H1 (cell line): ENCODE measurements at regions not wholly inside any gene's neighbourhood (a gene's known extent, or its start where the extent isn't known, plus 50 kb on each side); places are given as distances from the start of the nearest gene placed in this dataset.

ENCODE experiments used
- CTCF ChIA-PET: fragments of 300-600 bp; sonication (Branson Sonifier 250); formaldehyde crosslinking; loops from one replicate; lab custom pipeline; 2021; ENCODE audit not compliant: partially characterized antibody; lab: Charles Lee
- POLR2A ChIA-PET: fragments of 300-600 bp; sonication (Branson Sonifier 250); formaldehyde crosslinking; loops from one replicate; lab custom pipeline; 2021; ENCODE audit warnings: inconsistent platforms; ENCODE audit not compliant: partially characterized antibody; lab: Charles Lee
- DNase-seq, 2 experiments: peaks; one replicate each; pipeline versions ENCODE4 v3.0.0 to v3.0.0-alpha.2; 2010 to 2022; ENCODE audit warnings: low spot score in 2 of 2, low read depth in 1 of 2, mixed read lengths in 1 of 2
- FAIRE-seq: peaks from 2 replicates; lab custom pipeline; 2011; peaks lifted over from hg19 to GRCh38; lab: Jason Lieb, UNC
- H2AFZ ChIP-seq: 2 replicates; pipeline ENCODE4 v1.8.1; 2012; ENCODE audit warnings: low read length, inconsistent platforms
- H2AK5ac ChIP-seq: 2 replicates; pipeline ENCODE4 v1.6.1; 2013; ENCODE audit warnings: low read depth, low read length
- H2BK120ac ChIP-seq: replicated peaks from 2 replicates; pipeline ENCODE3; 2013; ENCODE audit warnings: low read depth, low read length, inconsistent platforms
- H2BK12ac ChIP-seq: 2 replicates; pipeline ENCODE4 v1.6.1; 2013; ENCODE audit warnings: low read depth, low read length
- H2BK15ac ChIP-seq: 2 replicates; pipeline ENCODE4 v1.6.1; 2013; ENCODE audit warnings: low read length
- H2BK20ac ChIP-seq: 2 replicates; pipeline ENCODE4 v1.6.1; 2013; ENCODE audit warnings: low read length
- H2BK5ac ChIP-seq: 2 replicates; pipeline ENCODE4 v1.6.1; 2013; ENCODE audit warnings: low read depth, low read length
- H3K14ac ChIP-seq: 2 replicates; pipeline ENCODE4 v1.6.1; 2013; ENCODE audit warnings: inconsistent platforms; ENCODE audit not compliant: insufficient read length
- H3K18ac ChIP-seq: 2 replicates; pipeline ENCODE4 v1.6.1; 2013; ENCODE audit warnings: low read length; ENCODE audit errors: extremely low read depth
- H3K23ac ChIP-seq: 2 replicates; pipeline ENCODE4 v1.6.1; 2013; ENCODE audit warnings: inconsistent platforms; ENCODE audit not compliant: insufficient read length
- H3K23me2 ChIP-seq: 2 replicates; pipeline ENCODE4 v1.6.1; 2013; ENCODE audit warnings: low read depth, low read length
- H3K27ac ChIP-seq: 2 replicates; pipeline ENCODE4 v1.6.1; 2011; ENCODE audit warnings: low read depth, low read length, inconsistent platforms
- H3K27me3 ChIP-seq, 4 experiments: replicated peaks in 1 of 4; 1 replicate in 1 of 4; 2 replicates in 3 of 4; pipeline versions ENCODE4 v1.6.1 to v1.8.1; 2011 to 2013; ENCODE audit warnings: low read length in 3 of 4, mild to moderate bottlenecking in 3 of 4, inconsistent platforms in 2 of 4, mixed read lengths in 2 of 4, moderate library complexity in 1 of 4; ENCODE audit not compliant: control insufficient read depth in 3 of 4, insufficient read depth in 3 of 4; ENCODE audit errors: extremely low read depth in 1 of 4
- H3K36me3 ChIP-seq, 4 experiments: 2 replicates each; pipeline versions ENCODE4 v1.6.1 to v1.8.1; 2011 to 2013; ENCODE audit warnings: mild to moderate bottlenecking in 4 of 4, low read length in 3 of 4, moderate library complexity in 2 of 4, control low read depth in 1 of 4, inconsistent platforms in 1 of 4; ENCODE audit not compliant: insufficient read depth in 4 of 4, control insufficient read depth in 2 of 4
- H3K4ac ChIP-seq: replicated peaks from 2 replicates; pipeline ENCODE3; 2013; ENCODE audit warnings: low read length, low read depth, mixed read lengths, inconsistent platforms; ENCODE audit not compliant: insufficient read length
- H3K4me1 ChIP-seq, 4 experiments: replicated peaks in 1 of 4; 1 replicate in 1 of 4; 2 replicates in 3 of 4; pipeline versions ENCODE4 v1.6.1 to v1.8.1; 2011 to 2013; ENCODE audit warnings: low read length in 3 of 4, inconsistent platforms in 2 of 4, mixed read lengths in 1 of 4; ENCODE audit not compliant: insufficient read depth in 4 of 4, control insufficient read depth in 3 of 4
- H3K4me2 ChIP-seq, 2 experiments: 2 replicates each; pipeline versions ENCODE4 v1.6.1 to v1.8.1; 2011 to 2013; ENCODE audit warnings: low read depth in 2 of 2, low read length in 2 of 2, control low read depth in 1 of 2, inconsistent platforms in 1 of 2, mild to moderate bottlenecking in 1 of 2; ENCODE audit not compliant: insufficient read depth in 1 of 2
- H3K4me3 ChIP-seq, 4 experiments: fragments of 200-600, 300-600 bp in 1 of 4; sonication (generic), shearing (Covaris generic), sonication (Bioruptor Twin) in 1 of 4; 2 replicates each; pipeline versions ENCODE4 v1.5.1 to v1.8.1; 2011 to 2016; ENCODE audit warnings: low read length in 4 of 4, low read depth in 3 of 4, control low read depth in 2 of 4, inconsistent platforms in 2 of 4, mild to moderate bottlenecking in 2 of 4, mixed read lengths in 1 of 4, moderate library complexity in 1 of 4; ENCODE audit not compliant: insufficient read depth in 2 of 4; ENCODE audit errors: extremely low read depth in 1 of 4
- H3K56ac ChIP-seq: replicated peaks from 2 replicates; pipeline ENCODE3; 2013; ENCODE audit warnings: low read depth, mild to moderate bottlenecking, mixed read lengths, low read length, inconsistent platforms; ENCODE audit not compliant: insufficient read length
- H3K79me1 ChIP-seq: 2 replicates; pipeline ENCODE4 v1.6.1; 2013; ENCODE audit warnings: low read depth, low read length, control low read depth
- H3K79me2 ChIP-seq, 2 experiments: 2 replicates each; pipeline versions ENCODE4 v1.6.1 to v1.8.1; 2012 to 2013; ENCODE audit warnings: low read length in 2 of 2, mild to moderate bottlenecking in 2 of 2, inconsistent platforms in 1 of 2; ENCODE audit not compliant: insufficient read depth in 2 of 2, control insufficient read depth in 1 of 2
- H3K9ac ChIP-seq, 4 experiments: replicated peaks in 1 of 4; 1 replicate in 1 of 4; 2 replicates in 3 of 4; pipeline versions ENCODE4 v1.6.1 to v1.8.1; 2011 to 2013; ENCODE audit warnings: low read depth in 3 of 4, low read length in 3 of 4, control low read depth in 2 of 4, mild to moderate bottlenecking in 2 of 4, moderate library complexity in 2 of 4, inconsistent platforms in 1 of 4; ENCODE audit errors: extremely low read depth in 1 of 4
- H3K9me3 ChIP-seq, 2 experiments: 2 replicates each; pipeline versions ENCODE4 v1.6.1 to v1.8.1; 2012 to 2013; ENCODE audit warnings: mild to moderate bottlenecking in 2 of 2, moderate library complexity in 2 of 2, control low read depth in 1 of 2, inconsistent platforms in 1 of 2, low read depth in 1 of 2, low read length in 1 of 2, mixed read lengths in 1 of 2; ENCODE audit not compliant: insufficient read depth in 2 of 2
- H4K20me1 ChIP-seq, 2 experiments: replicated peaks in 1 of 2; 2 replicates each; pipeline versions ENCODE3 to v1.8.1; 2011 to 2013; ENCODE audit warnings: inconsistent platforms in 2 of 2, low read length in 2 of 2, mild to moderate bottlenecking in 1 of 2; ENCODE audit not compliant: insufficient read depth in 2 of 2, control insufficient read depth in 1 of 2
- H4K5ac ChIP-seq: 2 replicates; pipeline ENCODE4 v1.6.1; 2013; ENCODE audit warnings: low read length, low read depth, mixed read lengths, inconsistent platforms; ENCODE audit not compliant: insufficient read length
- H4K8ac ChIP-seq: 2 replicates; pipeline ENCODE4 v1.8.0; 2013; ENCODE audit warnings: mild to moderate bottlenecking, moderate library complexity, low read length, inconsistent platforms; ENCODE audit not compliant: insufficient read depth; ENCODE audit errors: extremely low read depth
- H4K91ac ChIP-seq: replicated peaks from 2 replicates; pipeline ENCODE3; 2013; ENCODE audit warnings: low read length, mixed read lengths, inconsistent platforms; ENCODE audit not compliant: insufficient read length
- CHD2 ChIP-seq: IDR thresholded peaks from 2 replicates; pipeline ENCODE4 v1.6.1; 2012; ENCODE audit warnings: low read length, improper control_type of control experiment
- POLR2A ChIP-seq, 2 experiments: IDR thresholded peaks; 1 replicate in 1 of 2; 2 replicates in 1 of 2; pipeline ENCODE4 v1.6.1; 2011; ENCODE audit warnings: low read depth in 2 of 2, low read length in 2 of 2, mild to moderate bottlenecking in 2 of 2; ENCODE audit errors: control extremely low read depth in 1 of 2
- POLR2AphosphoS5 ChIP-seq: IDR thresholded peaks from 2 replicates; pipeline ENCODE4 v1.6.1; 2011; ENCODE audit warnings: low read depth, low read length
- RXRA ChIP-seq: IDR thresholded peaks from 2 replicates; pipeline ENCODE4 v1.6.1; 2011; ENCODE audit warnings: low read depth, mild to moderate bottlenecking, low read length, moderate library complexity; ENCODE audit not compliant: insufficient read depth
- SIRT6 ChIP-seq: IDR thresholded peaks from one replicate; pipeline ENCODE4 v1.7.1; 2012; ENCODE audit warnings: low read length, inconsistent platforms
- SP4 ChIP-seq: IDR thresholded peaks from 2 replicates; pipeline ENCODE4 v1.6.1; 2012; ENCODE audit warnings: low read length, inconsistent platforms
- TBP ChIP-seq: IDR thresholded peaks from 2 replicates; pipeline ENCODE4 v1.6.1; 2011; ENCODE audit warnings: low read depth, low read length, improper control_type of control experiment
- WGBS, 2 experiments: shearing (Covaris generic) in 1 of 2; methylation state at CpG; one replicate each; pipeline versions ENCODE4 v1.1.6 to v1.1.7; 2013 to 2015; ENCODE audit warnings: low lambda C conversion rate in 2 of 2, mixed read lengths in 2 of 2, inconsistent platforms in 1 of 2, low coverage in 1 of 2, missing lambda C conversion rate in 1 of 2; ENCODE audit not compliant: insufficient replicate concordance in 2 of 2, insufficient coverage in 1 of 2, insufficient read length in 1 of 2; ENCODE audit errors: extremely low coverage in 1 of 2, missing lambda C conversion rate in 1 of 2; 5-methylcytosine and 5-hydroxymethylcytosine counted together
- TF ChIP-seq, protein P1 (sequence below): IDR thresholded peaks from 2 replicates; pipeline ENCODE4 v1.6.1; 2012; ENCODE audit warnings: inconsistent platforms
- TF ChIP-seq, protein P2 (sequence below), 3 experiments: IDR thresholded peaks; 1 replicate in 2 of 3; 2 replicates in 1 of 3; pipeline versions ENCODE4 v1.5.1 to v1.6.1; 2011; ENCODE audit warnings: low read length in 3 of 3, mild to moderate bottlenecking in 3 of 3, inconsistent platforms in 2 of 3, low read depth in 1 of 3, moderate library complexity in 1 of 3; ENCODE audit not compliant: insufficient read depth in 1 of 3; ENCODE audit errors: control extremely low read depth in 1 of 3

GRCh38 chr1:14308460-14308859, 290.0 kb upstream of the KAZN start:
- H3K79me1 ChIP-seq, result no peaks in the 10 kb centered on the region
- no peak overlapping the region for H2BK120ac ChIP-seq
- no peaks in the 10 kb centered on the region for H3K27me3 ChIP-seq
- no peaks in the 10 kb centered on the region for H4K20me1 ChIP-seq
- no peaks in the 10 kb centered on the region for H3K36me3 ChIP-seq
- H2AK5ac ChIP-seq, result no peak overlapping the region
- no peak overlapping the region for H3K27ac ChIP-seq
- no peak overlapping the region for H3K14ac ChIP-seq
- no peaks in the 10 kb centered on the region for H3K4me1 ChIP-seq
- no peaks in the 10 kb centered on the region for H3K79me2 ChIP-seq
- no peak overlapping the region for H3K9ac ChIP-seq
- no peak overlapping the region for H3K23ac ChIP-seq
- H3K9me3 ChIP-seq, result no peaks in the 10 kb centered on the region
- POLR2A ChIA-PET, result no interaction called here
- no peak overlapping the region for H4K91ac ChIP-seq
- no peak overlapping the region for H3K4ac ChIP-seq
- WGBS, 2 experiments, result 93% methylated on average over 2 of the region's 2 CpGs; no CpG with 5 or more reads in 1 of the 2 experiments
- CTCF ChIA-PET, result no interaction called here
- H3K4me3 ChIP-seq, result no peak overlapping the region
- H3K18ac ChIP-seq, result no peak overlapping the region
- H3K23me2 ChIP-seq, result no peaks in the 10 kb centered on the region; the same call in 1 of the 2 replicates
- H2AFZ ChIP-seq, result no peak overlapping the region
- no peak overlapping the region for H4K5ac ChIP-seq
- H3K56ac ChIP-seq, result no peak overlapping the region
- no peak overlapping the region for H2BK5ac ChIP-seq
- FAIRE-seq (no peak), DNase-seq (no peak)
- no peak overlapping the region for H2BK20ac ChIP-seq
- H2BK15ac ChIP-seq, result no peak overlapping the region
- H2BK12ac ChIP-seq, result no peak overlapping the region
- H4K8ac ChIP-seq, result no peak overlapping the region
- H3K4me2 ChIP-seq, result no peak overlapping the region
- TF ChIP-seq POLR2AphosphoS5 (no peak), RXRA (no peak), SP4 (no peak), TBP (no peak), SIRT6 (no peak), POLR2A (IDR thresholded peaks at IDR 0.05; ENCODE audit: control extremely low read depth in 1 of 2, low read depth in 2 of 2, low read length in 2 of 2) (no peak), CHD2 (no peak)
- TF ChIP-seq, protein P1, sequence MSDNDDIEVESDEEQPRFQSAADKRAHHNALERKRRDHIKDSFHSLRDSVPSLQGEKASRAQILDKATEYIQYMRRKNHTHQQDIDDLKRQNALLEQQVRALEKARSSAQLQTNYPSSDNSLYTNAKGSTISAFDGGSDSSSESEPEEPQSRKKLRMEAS, result no peak
- TF ChIP-seq, protein P2, sequence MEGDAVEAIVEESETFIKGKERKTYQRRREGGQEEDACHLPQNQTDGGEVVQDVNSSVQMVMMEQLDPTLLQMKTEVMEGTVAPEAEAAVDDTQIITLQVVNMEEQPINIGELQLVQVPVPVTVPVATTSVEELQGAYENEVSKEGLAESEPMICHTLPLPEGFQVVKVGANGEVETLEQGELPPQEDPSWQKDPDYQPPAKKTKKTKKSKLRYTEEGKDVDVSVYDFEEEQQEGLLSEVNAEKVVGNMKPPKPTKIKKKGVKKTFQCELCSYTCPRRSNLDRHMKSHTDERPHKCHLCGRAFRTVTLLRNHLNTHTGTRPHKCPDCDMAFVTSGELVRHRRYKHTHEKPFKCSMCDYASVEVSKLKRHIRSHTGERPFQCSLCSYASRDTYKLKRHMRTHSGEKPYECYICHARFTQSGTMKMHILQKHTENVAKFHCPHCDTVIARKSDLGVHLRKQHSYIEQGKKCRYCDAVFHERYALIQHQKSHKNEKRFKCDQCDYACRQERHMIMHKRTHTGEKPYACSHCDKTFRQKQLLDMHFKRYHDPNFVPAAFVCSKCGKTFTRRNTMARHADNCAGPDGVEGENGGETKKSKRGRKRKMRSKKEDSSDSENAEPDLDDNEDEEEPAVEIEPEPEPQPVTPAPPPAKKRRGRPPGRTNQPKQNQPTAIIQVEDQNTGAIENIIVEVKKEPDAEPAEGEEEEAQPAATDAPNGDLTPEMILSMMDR (IDR thresholded peaks at IDR 0.05; ENCODE audit: control extremely low read depth in 1 of 3, insufficient read depth in 1 of 3, low read depth in 1 of 3, low read length in 3 of 3), result no peak
